Kidney epithelial cell (primary cell): ENCODE measurements at regions not wholly inside any gene's neighbourhood (a gene's known extent, or its start where the extent isn't known, plus 50 kb on each side); places are given as distances from the start of the nearest gene placed in this dataset.
A peak's percentile ranks its signal among the peaks of the same experiment; 100 is the strongest.

ENCODE experiments used
- DNase-seq: peaks from one replicate; pipeline ENCODE4 v3.0.0-alpha.2; 2010; ENCODE audit warnings: low read depth
- H3K27me3 ChIP-seq: 2 replicates; pipeline ENCODE4 v1.6.0; 2011; ENCODE audit warnings: low read length; ENCODE audit not compliant: control insufficient read depth, insufficient read depth
- H3K36me3 ChIP-seq: 2 replicates; pipeline ENCODE4 v1.5.1; 2011; ENCODE audit warnings: low read length; ENCODE audit not compliant: control insufficient read depth, insufficient read depth
- H3K4me3 ChIP-seq: 2 replicates; pipeline ENCODE4 v1.5.1; 2011; ENCODE audit warnings: low read depth, mild to moderate bottlenecking, control low read depth, low read length
- CTCF ChIP-seq: IDR thresholded peaks from 2 replicates; pipeline ENCODE4 v1.5.1; 2011; ENCODE audit warnings: mild to moderate bottlenecking, moderate library complexity, low read length, control low read depth, inconsistent platforms; ENCODE audit not compliant: insufficient read depth, poor library complexity, severe bottlenecking

GRCh38 chr6:97563529-97563928, 280.5 kb upstream of the MMS22L start:
- no peak for DNase-seq
- Histone ChIP-seq H3K36me3 (no peaks in the 10 kb centered on the region), H3K27me3 (no peaks in the 10 kb centered on the region), H3K4me3 (no peak overlapping the region)
- no peak for TF ChIP-seq CTCF

GRCh38 chr6:97572943-97573342, 289.9 kb upstream of the MMS22L start:
- no peak for TF ChIP-seq CTCF
- Histone ChIP-seq H3K36me3 (no peaks in the 10 kb centered on the region), H3K27me3 (no peaks in the 10 kb centered on the region), H3K4me3 (no peak overlapping the region)
- DNase-seq = no peak

GRCh38 chr6:97586344-97586743, 303.3 kb upstream of the MMS22L start:
- TF ChIP-seq CTCF = peak; percentile 12
- H3K27me3 ChIP-seq = no peaks in the 10 kb centered on the region
- DNase-seq = no peak
- no peaks in the 10 kb centered on the region for H3K36me3 ChIP-seq
- H3K4me3 ChIP-seq = no peak overlapping the region

- H3K27me3 ChIP-seq = no peaks in the 10 kb centered on the region
- no peak for DNase-seq
- TF ChIP-seq CTCF = no peak
- H3K4me3 ChIP-seq = no peak overlapping the region
- no peaks in the 10 kb centered on the region for H3K36me3 ChIP-seq
These were observed 308.9 kb upstream of the MMS22L start for GRCh38 chr6:97591955-97592354.

GRCh38 chr6:97594844-97595243, 311.8 kb upstream of the MMS22L start:
- Histone ChIP-seq H3K27me3 (no peaks in the 10 kb centered on the region), H3K4me3 (no peak overlapping the region), H3K36me3 (no peaks in the 10 kb centered on the region)
- TF ChIP-seq CTCF = no peak
- DNase-seq = peak; percentile 14

- no peak overlapping the region for H3K4me3 ChIP-seq
- TF ChIP-seq CTCF = no peak
- DNase-seq = no peak
- H3K36me3 ChIP-seq = no peaks in the 10 kb centered on the region
- no peaks in the 10 kb centered on the region for H3K27me3 ChIP-seq
These were observed 338.1 kb upstream of the MMS22L start for GRCh38 chr6:97621111-97621510.
